Activated CD4-positive, alpha-beta memory T cell treated with anti-CD3 and anti-CD28 coated beads, Interleukin-2, amount 10 ng/mL, durations not matched to agents 7 days and 5 days (primary cell): ENCODE measurements at regions not wholly inside any gene's neighbourhood (a gene's known extent, or its start where the extent isn't known, plus 50 kb on each side); places are given as distances from the start of the nearest gene placed in this dataset.

Source experiments
- CTCF ChIA-PET: fragments of 350-600 bp; sonication (Branson Sonifier 250); formaldehyde crosslinking; loops from one replicate; lab custom pipeline; 2021; ENCODE audit warnings: antibody characterized with exemption, inconsistent platforms; lab: Charles Lee
- POLR2A ChIA-PET: fragments of 350-600 bp; sonication (Branson Sonifier 250); formaldehyde crosslinking; loops from one replicate; lab custom pipeline; 2021; ENCODE audit warnings: antibody characterized with exemption; lab: Charles Lee
- DNase-seq: peaks from one replicate; pipeline ENCODE4 v3.0.0-alpha.2; 2020
- H3K27ac Mint-ChIP-seq: one replicate; pipeline ENCODE4 v1.8.0; 2021; ENCODE audit warnings: mild to moderate bottlenecking, mixed read lengths
- H3K27me3 Mint-ChIP-seq: one replicate; pipeline ENCODE4 v1.8.0; 2021; ENCODE audit warnings: mixed read lengths
- H3K36me3 Mint-ChIP-seq: one replicate; pipeline ENCODE4 v1.8.0; 2021; ENCODE audit warnings: low read depth, mixed read lengths
- H3K4me1 Mint-ChIP-seq: one replicate; pipeline ENCODE4 v1.8.0; 2021; ENCODE audit warnings: mixed read lengths
- H3K4me3 Mint-ChIP-seq: one replicate; pipeline ENCODE4 v1.8.0; 2021; ENCODE audit warnings: mild to moderate bottlenecking, mixed read lengths
- H3K9me3 Mint-ChIP-seq: one replicate; pipeline ENCODE4 v1.8.0; 2021; ENCODE audit warnings: mixed read lengths

DNA sequence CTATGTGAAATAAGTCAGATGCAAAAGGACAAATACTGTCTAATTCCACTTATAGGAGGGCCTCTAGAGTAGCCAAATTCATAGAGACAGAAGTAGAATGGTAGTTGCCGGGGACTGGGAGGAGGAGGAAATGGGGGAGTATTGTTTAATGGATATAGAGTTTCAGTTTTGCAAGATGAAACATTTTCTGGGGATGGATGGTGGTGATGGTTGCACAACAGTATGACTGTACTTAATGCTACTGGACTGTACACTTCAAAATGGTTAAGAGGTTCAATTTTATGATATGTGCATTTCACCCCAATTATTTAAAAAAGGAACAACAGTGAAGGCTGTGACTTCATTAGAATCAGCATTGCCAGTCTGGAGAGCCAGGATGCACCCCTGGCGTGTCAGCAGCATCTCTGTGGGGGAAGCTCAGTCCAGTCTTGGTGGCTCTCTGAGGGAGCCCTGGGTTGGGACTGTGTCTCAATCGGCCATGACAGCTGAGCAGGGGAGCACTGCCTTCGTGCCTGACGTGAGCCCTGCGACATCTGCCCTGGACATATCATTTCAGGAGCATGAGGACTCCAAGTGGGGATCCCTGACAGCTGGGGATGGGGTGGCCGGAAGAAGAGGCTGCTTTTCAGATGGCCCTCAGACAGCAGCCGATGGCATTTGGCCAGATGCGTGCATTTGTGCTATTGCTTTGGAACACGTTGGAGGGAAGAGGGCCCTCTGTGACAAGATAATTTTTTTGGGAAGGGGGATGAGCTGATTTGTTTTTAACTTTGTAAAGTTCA lies 130.8 kb upstream of the STC2 start:
- Mint-ChIP-seq H3K27me3 (peaks cover 2% of the 10 kb centered on the region), H3K27ac (no peak overlapping the region), H3K4me1 (peaks cover 1% of the 10 kb centered on the region), H3K9me3 (no peaks in the 10 kb centered on the region), H3K4me3 (no peak overlapping the region), H3K36me3 (no peaks in the 10 kb centered on the region)
- no peak for DNase-seq
- ChIA-PET CTCF (no interaction called here), POLR2A (no interaction called here)

DNA sequence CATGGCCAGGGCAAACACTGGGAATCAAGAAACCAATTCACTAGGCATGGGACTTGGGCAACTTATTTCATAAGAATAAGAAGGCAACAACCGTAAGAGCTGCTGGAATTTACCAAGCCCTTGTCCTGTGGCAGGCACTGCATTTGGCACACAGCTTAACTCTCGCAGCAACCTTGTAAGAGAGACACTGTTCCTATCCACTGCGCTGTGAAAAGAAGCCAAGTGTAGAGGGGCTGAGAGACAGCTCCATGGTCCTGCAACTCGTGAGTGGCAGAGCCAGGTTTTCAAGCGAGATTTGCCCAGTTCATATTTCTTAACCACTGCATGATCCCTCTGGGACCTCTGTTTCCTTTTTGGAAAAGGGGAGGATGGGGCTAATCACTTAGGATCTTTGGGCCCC lies 129.3 kb upstream of the STC2 start:
- H3K36me3 Mint-ChIP-seq = no peaks in the 10 kb centered on the region
- no peak overlapping the region for H3K27ac Mint-ChIP-seq
- POLR2A ChIA-PET = interaction anchor here (0.5 kb wide), 1 partner anchor 369 kb away, joined by 3 read pairs; no protein-coding TSS in a partner anchor

GRCh38 chr5:173456751-173457171 lies 128.5 kb upstream of the STC2 start:
- Mint-ChIP-seq H3K36me3 (no peaks in the 10 kb centered on the region), H3K4me3 (no peak overlapping the region), H3K27me3 (peaks cover 2% of the 10 kb centered on the region), H3K4me1 (peaks cover 1% of the 10 kb centered on the region), H3K9me3 (no peaks in the 10 kb centered on the region), H3K27ac (no peak overlapping the region)
- no peak for DNase-seq
- CTCF ChIA-PET = no interaction called here
- POLR2A ChIA-PET = interaction anchor here (0.5 kb wide), 1 partner anchor 368 kb away, joined by 3 read pairs; no protein-coding TSS in a partner anchor

More for the DNA sequence above, 129.3 kb upstream of the STC2 start:
- H3K27me3 Mint-ChIP-seq = peaks cover 2% of the 10 kb centered on the region
- no peak overlapping the region for H3K4me3 Mint-ChIP-seq
- CTCF ChIA-PET = no interaction called here
- DNase-seq = no peak
- H3K4me1 Mint-ChIP-seq = peaks cover 1% of the 10 kb centered on the region
- no peaks in the 10 kb centered on the region for H3K9me3 Mint-ChIP-seq

GRCh38 chr5:173456181-173456580 lies 128.0 kb upstream of the STC2 start:
- H3K27ac Mint-ChIP-seq = no peak overlapping the region

DNA sequence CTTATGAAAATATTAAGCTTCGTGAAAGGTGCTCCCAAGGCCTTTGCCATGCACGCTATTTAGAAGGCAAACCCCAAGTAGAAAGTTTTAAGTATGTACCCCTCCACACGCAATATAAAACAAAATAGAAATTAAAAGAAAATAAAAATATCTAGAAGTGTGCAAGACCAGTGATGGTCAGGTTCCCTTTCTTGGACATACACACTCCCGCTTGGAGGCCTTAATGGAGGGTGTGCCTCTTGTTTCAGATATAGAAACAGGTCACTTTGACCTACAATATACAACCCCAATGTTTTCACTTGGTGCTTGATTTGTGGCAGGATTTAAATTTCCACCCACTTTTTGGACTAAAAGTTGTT lies 127.4 kb upstream of the STC2 start:
- Mint-ChIP-seq H3K4me3 (no peak overlapping the region), H3K4me1 (peaks cover 1% of the 10 kb centered on the region), H3K27ac (no peak overlapping the region), H3K27me3 (peaks cover 2% of the 10 kb centered on the region), H3K9me3 (no peaks in the 10 kb centered on the region), H3K36me3 (no peaks in the 10 kb centered on the region)
- no peak for DNase-seq
- ChIA-PET POLR2A (no interaction called here), CTCF (no interaction called here)

More at GRCh38 chr5:173456181-173456580, 128.0 kb upstream of the STC2 start:
- H3K4me1 Mint-ChIP-seq = peaks cover 1% of the 10 kb centered on the region
- no peaks in the 10 kb centered on the region for H3K36me3 Mint-ChIP-seq
- no peaks in the 10 kb centered on the region for H3K9me3 Mint-ChIP-seq
- DNase-seq = no peak
- ChIA-PET POLR2A (no interaction called here), CTCF (no interaction called here)
- H3K27me3 Mint-ChIP-seq = peaks cover 2% of the 10 kb centered on the region
- H3K4me3 Mint-ChIP-seq = no peak overlapping the region

DNA sequence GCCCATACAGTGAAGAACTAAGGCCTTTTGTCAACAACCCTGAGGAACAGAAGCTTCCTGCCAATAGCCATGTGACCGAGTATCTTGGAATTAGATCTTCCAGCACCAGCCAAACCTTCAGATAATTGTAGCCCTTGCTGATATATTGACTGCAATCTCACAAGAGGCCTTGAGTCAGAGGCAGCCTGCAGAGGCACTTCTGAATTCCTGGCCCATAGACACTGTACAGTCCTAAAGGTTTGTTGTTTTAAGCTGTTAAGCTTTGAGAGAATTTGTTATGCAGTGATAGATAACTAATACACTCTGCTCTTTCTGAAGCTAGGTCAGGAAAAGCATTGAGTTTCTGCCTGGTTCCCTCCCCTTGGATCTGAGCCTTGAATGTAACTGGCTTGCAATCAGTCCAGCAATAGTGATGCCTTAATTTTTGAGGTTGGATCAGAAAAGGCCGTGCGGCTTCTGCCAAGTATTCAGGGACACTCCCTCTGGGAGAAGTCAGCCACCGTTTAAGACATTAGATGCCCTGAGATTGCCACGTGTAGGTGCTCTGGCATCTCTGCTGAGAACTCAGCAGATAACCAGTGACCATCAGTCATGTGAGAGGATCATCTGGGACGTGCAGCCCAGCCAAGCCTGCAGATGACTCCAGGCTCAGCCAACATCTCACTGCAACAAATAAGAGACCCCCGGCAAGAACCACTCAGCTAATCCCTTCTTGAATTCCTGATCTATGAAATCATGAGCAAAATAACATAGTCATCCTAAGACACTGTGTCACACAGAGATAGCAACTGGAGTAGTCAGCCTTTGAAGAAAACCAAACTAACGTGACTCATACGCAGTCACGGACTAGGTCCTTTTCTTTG lies 126.8 kb upstream of the STC2 start:
- no peak for DNase-seq
- peaks cover 2% of the 10 kb centered on the region for H3K27me3 Mint-ChIP-seq
- peaks cover 1% of the 10 kb centered on the region for H3K4me1 Mint-ChIP-seq
- POLR2A ChIA-PET = no interaction called here
- no peaks in the 10 kb centered on the region for H3K36me3 Mint-ChIP-seq
- H3K27ac Mint-ChIP-seq = no peak overlapping the region
- CTCF ChIA-PET = no interaction called here
- H3K4me3 Mint-ChIP-seq = no peak overlapping the region
- no peaks in the 10 kb centered on the region for H3K9me3 Mint-ChIP-seq

DNA sequence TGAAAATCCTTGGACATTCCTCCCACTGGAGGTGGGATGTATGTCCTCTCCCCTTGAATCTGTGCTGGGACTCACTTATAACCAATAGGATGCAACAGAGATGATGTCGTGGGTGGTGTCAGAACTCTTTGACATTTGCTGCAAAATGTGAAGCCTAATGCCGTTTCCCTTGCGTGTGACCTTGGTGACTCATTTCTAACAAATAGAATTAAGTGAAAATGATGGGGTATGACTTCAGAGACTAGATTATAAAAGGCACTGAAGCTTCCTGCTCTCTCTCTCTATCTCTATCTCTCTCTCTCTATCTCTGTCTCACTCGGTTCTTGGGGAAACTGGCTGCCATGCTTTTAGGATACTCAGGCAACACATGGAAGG lies 126.1 kb upstream of the STC2 start:
- no peak for DNase-seq
- H3K4me1 Mint-ChIP-seq = peaks cover 1% of the 10 kb centered on the region
- ChIA-PET POLR2A (no interaction called here), CTCF (no interaction called here)
- H3K36me3 Mint-ChIP-seq = no peaks in the 10 kb centered on the region
- H3K9me3 Mint-ChIP-seq = no peaks in the 10 kb centered on the region
- H3K27ac Mint-ChIP-seq = no peak overlapping the region
- no peak overlapping the region for H3K4me3 Mint-ChIP-seq
- peaks cover 2% of the 10 kb centered on the region for H3K27me3 Mint-ChIP-seq

DNA sequence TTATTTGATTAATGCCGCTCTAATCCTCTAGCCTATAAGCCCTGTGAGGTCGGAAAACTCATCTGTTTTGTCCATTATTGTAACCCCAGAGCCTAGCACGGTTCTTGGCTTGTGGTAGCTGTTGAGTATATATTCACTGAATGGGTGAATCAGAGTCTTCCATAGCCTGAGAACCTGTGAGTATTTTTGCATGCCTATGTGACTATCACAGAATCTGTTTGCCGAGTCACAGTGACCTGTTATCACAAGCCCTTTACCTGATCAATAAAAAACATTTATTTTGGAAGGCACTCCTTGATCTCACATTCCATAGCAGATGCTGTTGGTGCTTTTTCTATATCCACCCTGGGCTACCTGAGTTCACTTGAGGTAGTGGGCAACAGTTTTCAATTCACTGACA lies 125.0 kb upstream of the STC2 start:
- no peak for DNase-seq
- no peaks in the 10 kb centered on the region for H3K9me3 Mint-ChIP-seq
- H3K27me3 Mint-ChIP-seq = peaks cover 2% of the 10 kb centered on the region
- POLR2A ChIA-PET = no interaction called here
- H3K4me3 Mint-ChIP-seq = no peak overlapping the region
- H3K27ac Mint-ChIP-seq = no peak overlapping the region
- H3K36me3 Mint-ChIP-seq = no peaks in the 10 kb centered on the region
- peaks cover 1% of the 10 kb centered on the region for H3K4me1 Mint-ChIP-seq
- CTCF ChIA-PET = no interaction called here

- POLR2A ChIA-PET = no interaction called here
- CTCF ChIA-PET = no interaction called here
- Mint-ChIP-seq H3K36me3 (no peaks in the 10 kb centered on the region), H3K27me3 (peaks cover 2% of the 10 kb centered on the region), H3K4me1 (peaks cover 1% of the 10 kb centered on the region), H3K4me3 (no peak overlapping the region), H3K9me3 (no peaks in the 10 kb centered on the region), H3K27ac (no peak overlapping the region)
- no peak for DNase-seq
Observed at GRCh38 chr5:173452119-173452905, 124.1 kb upstream of the STC2 start.

DNA sequence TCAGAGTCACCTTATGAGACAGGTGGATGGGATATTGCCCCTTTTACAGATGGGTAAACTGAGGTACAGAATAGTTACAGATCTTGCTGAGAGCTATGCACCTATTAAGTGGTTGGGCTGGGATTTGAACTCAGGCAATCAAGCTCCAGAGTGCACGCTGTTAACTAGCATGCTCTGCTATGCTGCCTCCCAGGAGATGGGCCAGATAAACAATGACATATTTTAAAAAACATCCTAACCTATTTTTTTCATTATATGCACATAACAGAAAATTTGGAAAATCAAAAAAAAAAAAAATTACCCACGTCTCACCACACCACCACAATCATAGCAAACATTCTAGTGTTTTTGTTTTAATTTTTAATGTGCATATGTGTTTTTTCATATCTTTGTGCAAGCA lies 123.4 kb upstream of the STC2 start:
- ChIA-PET CTCF (interaction anchor here (0.7 kb wide), 1 partner anchor 121 kb away, joined by 3 read pairs; no protein-coding TSS in a partner anchor), POLR2A (no interaction called here)
- no peak for DNase-seq
- Mint-ChIP-seq H3K4me3 (no peak overlapping the region), H3K36me3 (no peaks in the 10 kb centered on the region), H3K9me3 (no peaks in the 10 kb centered on the region), H3K27me3 (peaks cover 2% of the 10 kb centered on the region), H3K4me1 (no peaks in the 10 kb centered on the region), H3K27ac (no peak overlapping the region)

DNA sequence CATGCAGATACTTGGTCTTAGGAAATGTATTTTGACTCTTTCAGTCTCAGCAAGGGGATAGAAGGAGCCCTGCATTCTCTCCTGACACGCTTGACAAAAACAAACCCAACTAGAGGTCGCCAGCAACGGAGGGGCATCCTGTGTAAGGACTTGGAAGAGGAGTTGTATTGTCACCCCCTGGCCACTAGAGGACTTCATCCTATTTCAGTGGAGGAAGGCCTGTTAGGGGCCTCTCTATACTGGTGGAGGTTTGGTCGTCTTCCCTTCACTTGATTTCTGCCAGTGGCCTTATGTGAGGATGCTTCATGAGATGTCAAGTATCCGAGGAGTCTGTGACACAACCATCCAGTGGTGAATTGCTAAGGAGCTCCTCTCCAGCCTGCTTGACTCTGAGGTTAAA lies 122.8 kb upstream of the STC2 start:
- POLR2A ChIA-PET = no interaction called here
- H3K9me3 Mint-ChIP-seq = no peaks in the 10 kb centered on the region
- DNase-seq = no peak
- peaks cover 2% of the 10 kb centered on the region for H3K27me3 Mint-ChIP-seq
- no peaks in the 10 kb centered on the region for H3K36me3 Mint-ChIP-seq
- H3K4me3 Mint-ChIP-seq = no peak overlapping the region
- no peaks in the 10 kb centered on the region for H3K4me1 Mint-ChIP-seq
- H3K27ac Mint-ChIP-seq = no peak overlapping the region
- CTCF ChIA-PET = interaction anchor here (0.7 to 1.5 kb wide), 2 partner anchors 121 to 122 kb away, joined by 3 to 4 read pairs; no protein-coding TSS in a partner anchor

- H3K27me3 Mint-ChIP-seq = no peaks in the 10 kb centered on the region
- H3K4me1 Mint-ChIP-seq = no peaks in the 10 kb centered on the region
- H3K27ac Mint-ChIP-seq = no peak overlapping the region
- no peak for DNase-seq
- CTCF ChIA-PET = interaction anchor here (1.5 kb wide), 1 partner anchor 122 kb away, joined by 4 read pairs; no protein-coding TSS in a partner anchor
- no peaks in the 10 kb centered on the region for H3K36me3 Mint-ChIP-seq
- no peaks in the 10 kb centered on the region for H3K9me3 Mint-ChIP-seq
- POLR2A ChIA-PET = no interaction called here
- H3K4me3 Mint-ChIP-seq = no peak overlapping the region
Observed at GRCh38 chr5:173450188-173450587, 122.0 kb upstream of the STC2 start.

DNA sequence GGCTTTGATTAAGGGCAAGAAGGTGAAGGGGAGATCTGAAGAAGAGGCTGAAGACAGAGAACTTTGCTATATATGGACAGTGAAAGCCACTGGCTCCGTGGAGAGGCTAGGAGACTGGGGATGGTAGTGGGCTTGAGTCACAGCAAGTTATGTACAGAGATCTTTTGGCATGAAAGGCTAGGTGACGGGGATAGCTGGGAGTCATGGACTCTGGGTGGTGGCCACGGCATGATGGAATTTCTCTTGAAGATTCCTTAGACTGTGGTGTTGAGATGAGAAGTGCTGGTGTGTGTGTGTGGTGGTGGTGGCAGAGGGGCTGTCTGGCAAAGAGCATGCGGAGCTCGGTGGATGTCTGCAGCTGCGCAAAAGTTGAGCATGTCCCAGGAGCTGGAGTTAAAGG lies 120.6 kb upstream of the STC2 start:
- no peaks in the 10 kb centered on the region for H3K4me1 Mint-ChIP-seq
- CTCF ChIA-PET = no interaction called here

More for the DNA sequence above, 120.6 kb upstream of the STC2 start:
- POLR2A ChIA-PET = no interaction called here
- Mint-ChIP-seq H3K36me3 (no peaks in the 10 kb centered on the region), H3K4me3 (no peak overlapping the region), H3K27ac (no peak overlapping the region), H3K9me3 (no peaks in the 10 kb centered on the region), H3K27me3 (no peaks in the 10 kb centered on the region)
- no peak for DNase-seq
